Frontal cortex (tissue), 3 donors: ENCODE measurements at regions not wholly inside any gene's neighbourhood (a gene's known extent, or its start where the extent isn't known, plus 50 kb on each side); places are given as distances from the start of the nearest gene placed in this dataset.
"Not testable (repeated sequence)": the region's sequence is repeated elsewhere in the genome, so short reads cannot be mapped to it uniquely, and the experiment has no call there.

Experiments used
- DNase-seq, 2 donors: peaks; one replicate each; pipeline ENCODE4 v3.0.0; 2012; ENCODE audit warnings: low spot score in 2 of 2
- FAIRE-seq: peaks from 2 replicates; lab custom pipeline; 2012; peaks lifted over from hg19 to GRCh38; lab: Jason Lieb, UNC
- donor health status: control.
- donor health status: control.
- donor health status: control.

DNA sequence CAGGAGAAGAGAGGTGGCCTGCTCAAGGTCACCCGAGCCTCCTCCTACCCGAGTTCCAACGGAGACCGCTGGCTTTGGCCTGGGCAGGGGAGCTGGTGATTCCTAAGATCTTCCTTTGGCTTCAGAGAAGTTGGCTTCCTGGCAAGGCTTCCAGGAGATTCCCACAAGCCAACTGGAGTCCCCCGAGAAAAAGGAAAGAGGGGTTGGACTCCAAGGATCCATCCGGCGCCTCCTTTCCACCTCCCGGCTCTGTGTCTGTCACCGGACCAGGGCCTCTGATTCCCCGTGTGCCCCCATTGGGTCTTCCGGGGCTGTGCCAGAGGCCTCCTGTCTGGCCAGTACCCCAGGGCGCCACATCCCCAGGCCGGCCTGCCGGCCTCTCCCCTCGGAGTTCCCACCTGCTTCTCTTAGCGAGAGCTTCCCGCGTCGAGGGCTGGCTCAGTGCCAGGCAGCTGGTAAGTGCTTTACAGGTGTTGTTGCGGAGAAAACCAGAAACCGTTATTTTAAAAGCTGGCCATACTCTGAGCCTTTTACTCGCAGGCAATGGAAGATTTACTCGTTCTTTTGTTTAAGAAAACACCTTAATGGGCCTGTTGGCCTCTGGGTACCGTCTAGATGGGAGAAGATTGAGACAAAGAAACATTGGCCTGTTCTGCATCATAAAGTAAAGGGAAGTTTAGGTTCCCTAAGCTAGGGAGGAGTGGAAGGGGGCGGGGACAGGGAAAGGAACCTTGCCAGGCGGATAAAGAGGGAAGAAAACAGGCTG is 258.4 kb upstream of the SDK2 start:
- FAIRE-seq: no peak
- DNase-seq: no peak

DNA sequence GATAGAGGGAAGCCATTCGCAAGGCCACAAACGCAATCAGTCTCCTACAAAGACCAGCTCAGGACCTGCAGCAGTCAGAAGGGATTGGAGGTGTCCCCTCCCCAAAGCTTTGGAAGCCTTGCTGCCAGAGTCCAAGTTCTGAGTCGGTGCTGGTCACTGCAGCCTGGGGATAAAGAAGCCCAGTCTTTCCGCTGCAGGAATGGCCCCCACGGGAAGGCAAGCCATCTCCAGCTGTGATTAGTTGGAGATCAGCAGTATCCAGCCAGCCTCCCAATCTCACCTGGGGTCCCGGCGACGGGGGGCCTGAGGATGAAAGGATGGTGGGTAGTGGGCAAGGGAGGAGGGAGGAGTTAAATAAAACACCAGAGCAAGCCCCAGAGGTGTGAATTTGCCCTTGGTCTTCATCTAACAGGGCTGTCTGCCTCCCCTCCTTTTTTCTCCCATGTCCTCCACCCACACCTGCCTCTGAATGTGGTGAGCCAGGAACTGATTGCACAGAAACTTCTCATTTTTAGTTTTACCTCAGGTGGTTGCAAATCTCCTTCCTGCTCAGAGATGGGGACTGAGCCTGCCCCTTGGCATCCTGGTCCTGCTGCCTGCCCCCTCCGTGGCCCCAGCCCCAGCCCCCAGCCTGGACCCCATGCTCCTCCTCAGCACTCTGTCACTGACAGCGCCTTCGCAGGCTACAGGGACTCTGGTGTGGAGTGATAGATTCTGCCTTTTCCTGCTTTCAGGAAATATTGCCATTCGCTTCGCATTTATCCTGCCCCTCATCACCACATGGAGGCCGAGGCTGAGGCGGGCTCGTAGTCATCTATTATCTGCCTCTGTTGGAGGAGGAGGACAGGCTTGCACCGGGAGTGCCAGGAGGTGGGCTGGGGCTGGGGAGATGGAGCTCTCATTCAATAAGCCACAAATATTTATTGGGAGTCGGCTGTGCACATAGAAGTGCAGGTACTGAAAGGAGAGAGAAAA is 262.9 kb upstream of the SDK2 start:
- FAIRE-seq: no peak

DNA sequence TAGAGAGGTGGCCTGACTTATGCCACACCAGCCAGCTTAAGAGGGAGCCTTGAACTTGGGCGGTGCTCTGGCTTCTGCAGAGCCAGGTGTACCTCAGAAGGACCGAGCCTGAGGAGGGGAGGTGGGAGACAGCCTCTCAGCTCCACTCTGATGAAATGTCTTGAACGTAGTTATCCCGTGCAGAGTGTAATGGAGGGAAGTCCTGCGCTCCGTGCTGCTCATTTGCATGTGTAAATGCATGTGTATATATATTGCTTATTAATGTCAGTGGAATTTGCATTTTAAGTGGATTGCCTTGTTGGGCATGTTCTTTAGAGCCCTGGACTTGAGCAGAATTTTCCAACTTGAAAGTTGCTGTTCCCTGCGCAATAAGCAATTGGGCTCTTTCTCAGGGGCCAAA is 264.9 kb upstream of the SDK2 start:
- no peak for FAIRE-seq
- DNase-seq: no peak

More for the DNA sequence above, 262.9 kb upstream of the SDK2 start:
- DNase-seq: no peak

- FAIRE-seq: no peak
- DNase-seq: no peak
Measured at GRCh38 chr17:73910206-73910605, 266.0 kb upstream of the SDK2 start.

- DNase-seq (no peak), FAIRE-seq (no peak)
Measured at GRCh38 chr17:73910821-73911515, 266.7 kb upstream of the SDK2 start.

DNA sequence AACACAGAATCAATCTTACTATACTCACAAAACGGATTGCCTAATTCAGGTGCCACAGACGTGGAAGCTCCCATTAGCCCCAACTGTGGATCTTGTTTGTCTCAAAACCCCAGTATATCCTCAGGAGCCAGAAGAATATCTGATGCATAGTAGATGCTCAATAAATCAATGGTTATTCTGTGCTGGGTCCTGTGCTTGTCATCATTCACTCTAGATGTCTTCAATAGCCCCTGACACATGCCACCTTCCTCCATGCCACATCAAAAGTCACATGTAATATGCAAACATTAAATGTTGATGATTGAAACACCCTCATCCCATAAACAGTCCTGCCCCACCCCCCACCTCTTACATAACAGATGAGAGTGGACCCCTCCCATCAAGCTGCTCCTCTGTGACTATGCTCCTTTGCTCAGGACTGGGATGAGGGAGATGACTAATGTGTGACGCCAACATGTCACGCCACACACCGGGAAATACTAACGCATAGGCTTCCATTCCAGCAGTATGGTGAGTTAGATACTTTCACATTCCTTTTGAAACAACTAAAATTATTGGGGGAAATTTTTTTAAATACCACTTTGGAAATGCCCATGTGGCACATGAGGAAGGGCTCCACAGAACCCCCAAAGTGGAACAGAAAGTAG is 267.6 kb upstream of the SDK2 start:
- FAIRE-seq (no peak), DNase-seq (no peak)

GRCh38 chr17:73912373-73912746 is 268.1 kb upstream of the SDK2 start:
- DNase-seq: no peak
- FAIRE-seq: no peak

GRCh38 chr17:73914536-73915274 is 270.5 kb upstream of the SDK2 start:
- DNase-seq (no peak), FAIRE-seq (no peak)

DNA sequence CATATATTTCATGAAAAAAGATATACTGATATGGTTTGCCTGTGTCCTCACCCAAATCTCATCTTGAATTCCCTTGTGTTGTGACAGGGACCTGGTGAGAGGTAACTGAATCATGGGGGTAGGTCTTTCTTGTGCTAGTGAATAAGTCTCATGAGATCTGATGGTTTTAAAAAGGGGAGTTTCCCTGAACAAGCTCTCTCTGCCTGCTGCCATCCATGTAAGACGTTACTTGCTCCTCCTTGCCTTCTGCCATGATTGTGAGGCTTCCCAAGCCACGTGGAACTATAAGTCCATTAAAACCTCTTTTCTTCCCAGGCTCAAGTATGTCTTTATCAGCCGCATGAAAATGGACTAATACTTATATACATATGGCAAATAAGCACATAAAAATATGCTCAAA is 274.8 kb upstream of the SDK2 start:
- DNase-seq, FAIRE-seq: not testable (repeated sequence)

GRCh38 chr17:73921306-73921705 is 277.1 kb upstream of the SDK2 start:
- no peak for FAIRE-seq
- no peak for DNase-seq

DNA sequence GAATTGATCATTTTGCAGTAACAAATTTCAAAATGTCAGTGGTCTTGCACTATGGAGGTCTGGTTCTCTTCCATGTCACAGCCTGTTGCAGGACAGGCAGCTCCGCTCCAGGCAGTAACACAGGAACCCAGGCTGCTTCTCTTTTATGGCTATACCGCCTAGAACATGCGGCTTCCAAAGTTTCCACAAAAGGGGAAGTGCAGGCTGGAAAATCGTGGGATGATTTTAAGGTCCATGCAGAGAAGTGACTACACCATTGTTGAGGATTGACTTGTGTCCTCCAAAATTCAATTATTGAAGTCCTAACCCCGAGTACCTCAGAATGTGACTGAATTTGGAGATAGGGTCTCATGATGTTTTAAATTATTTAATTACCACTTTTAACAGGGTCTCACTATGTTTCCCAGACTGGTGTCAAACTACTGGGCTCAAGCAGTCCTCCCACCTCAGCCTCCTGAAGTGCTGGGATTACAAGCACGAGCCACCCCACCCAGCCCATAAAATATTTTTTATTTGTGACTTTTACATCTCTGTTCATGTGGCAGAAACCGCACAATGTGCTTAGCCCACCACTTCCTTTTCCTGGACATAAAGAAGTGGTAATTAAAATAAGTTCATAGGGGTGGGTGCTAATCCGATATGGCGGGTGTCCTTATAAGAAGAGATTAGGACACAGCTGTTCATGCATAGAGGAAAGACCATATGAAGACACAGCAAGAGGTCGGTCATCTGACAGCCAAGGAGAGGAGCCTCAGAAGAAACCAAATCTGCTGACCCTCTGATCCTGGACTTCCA is 279.2 kb upstream of the RPL38 start:
- no peak for FAIRE-seq

DNA sequence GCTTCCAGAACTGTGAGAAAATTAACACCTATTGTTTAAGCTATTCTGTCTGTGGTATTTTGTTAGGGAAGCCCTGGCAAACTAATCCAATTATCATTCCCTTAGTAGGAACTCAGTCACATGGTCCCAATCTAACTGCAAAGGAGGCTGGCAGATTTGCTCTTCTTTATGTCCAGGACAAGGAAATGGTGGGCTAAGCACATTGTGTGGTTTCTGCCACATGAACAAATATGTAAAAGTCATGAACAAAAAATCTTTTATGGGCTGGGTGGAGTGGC is 278.6 kb upstream of the RPL38 start:
- no peak for FAIRE-seq
- no peak for DNase-seq

More for the DNA sequence above, 279.2 kb upstream of the RPL38 start:
- DNase-seq: no peak

GRCh38 chr17:73929860-73930430 is 273.5 kb upstream of the RPL38 start:
- DNase-seq: no peak
- FAIRE-seq: no peak

DNA sequence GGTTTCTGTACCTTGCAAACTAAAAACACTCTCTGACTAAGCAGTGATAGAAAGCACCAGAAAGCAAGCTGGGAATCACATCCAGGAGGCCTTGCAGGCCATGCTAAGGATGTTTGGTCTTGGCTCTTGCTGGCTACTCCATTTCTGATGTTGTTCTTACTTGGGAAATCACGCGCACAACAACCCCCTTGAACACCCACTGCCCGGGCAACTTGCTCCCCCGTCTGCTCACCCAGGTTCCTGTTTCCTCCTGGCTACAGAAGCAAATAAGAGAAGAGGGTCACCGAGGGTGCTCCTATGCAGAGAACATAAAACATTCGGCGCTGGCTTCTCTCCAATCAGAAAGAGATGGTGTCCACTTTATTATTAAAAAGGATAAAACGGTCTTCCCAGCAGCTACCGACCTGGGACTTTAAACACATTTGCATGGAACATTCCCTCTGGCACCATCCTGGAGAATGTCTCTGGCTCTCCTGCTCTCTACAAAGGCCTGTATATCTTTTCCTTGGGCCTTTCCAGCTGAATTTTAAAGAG is 271.2 kb upstream of the RPL38 start:
- DNase-seq (no peak), FAIRE-seq (no peak)

GRCh38 chr17:73933164-73933766 is 270.2 kb upstream of the RPL38 start:
- DNase-seq: no peak
- no peak for FAIRE-seq

DNA sequence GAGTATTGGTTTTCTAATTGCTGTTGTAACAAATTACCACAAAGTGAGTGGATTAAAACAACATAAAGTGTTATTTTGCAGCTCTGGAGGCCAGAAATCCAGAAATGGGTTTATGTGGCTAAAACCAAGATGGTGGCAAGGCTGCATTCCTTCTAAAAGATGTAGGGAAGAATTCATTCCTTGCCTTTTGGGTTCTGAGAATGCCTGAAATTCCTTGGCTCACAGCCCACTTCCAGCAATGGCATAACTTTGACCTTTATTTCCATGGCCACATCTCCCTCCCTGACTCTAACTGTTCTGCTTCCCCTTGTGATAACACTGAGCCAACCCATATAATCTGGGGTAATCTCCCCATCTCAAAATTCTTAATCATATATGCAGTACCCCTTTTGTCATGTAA is 269.6 kb upstream of the RPL38 start:
- DNase-seq (no peak), FAIRE-seq (no peak)

- no peak for FAIRE-seq
- DNase-seq: no peak
Measured at GRCh38 chr17:73934696-73935095, 268.8 kb upstream of the RPL38 start.
